A673 (cell line): ENCODE measurements at regions not wholly inside any gene's neighbourhood (a gene's known extent, or its start where the extent isn't known, plus 50 kb on each side); places are given as distances from the start of the nearest gene placed in this dataset.

Experiments
- BruUV-seq: library from RNA; stranded (reverse); fragments of 400-500 nt; replicated peaks from 2 replicates; lab custom pipeline; 2021; lab: Mats Ljungman, UMichigan
- CTCF ChIA-PET: fragments of 300-600 bp; sonication (Branson Sonifier 250); formaldehyde crosslinking; loops from one replicate; lab custom pipeline; 2022; ENCODE audit warnings: antibody characterized with exemption; lab: Charles Lee
- POLR2A ChIA-PET: fragments of 300-600 bp; sonication (Branson Sonifier 250); formaldehyde crosslinking; loops from one replicate; lab custom pipeline; 2022; ENCODE audit warnings: antibody characterized with exemption; ENCODE audit not compliant: low non-redundant PET; lab: Charles Lee
- DNase-seq: peaks from one replicate; pipeline ENCODE4 v3.0.0-alpha.2; 2015; ENCODE audit warnings: low spot score
- H3K27ac ChIP-seq: fragments of 200-600 bp; sonication (generic); 2 replicates; pipeline ENCODE4 v1.5.1; 2016; ENCODE audit warnings: mixed run types, low read depth, mild to moderate bottlenecking, mixed read lengths, antibody characterized with exemption, low read length; ENCODE audit not compliant: poor library complexity, severe bottlenecking
- H3K27me3 ChIP-seq: fragments of 200-600 bp; sonication (generic); replicated peaks from 2 replicates; pipeline ENCODE4 v1.6.1; 2017; ENCODE audit warnings: mixed run types, low read depth, mild to moderate bottlenecking, mixed read lengths, antibody characterized with exemption, low read length; ENCODE audit not compliant: insufficient read depth, poor library complexity
- H3K36me3 ChIP-seq: fragments of 200-600 bp; sonication (generic); 2 replicates; pipeline ENCODE4 v1.6.1; 2016; ENCODE audit warnings: mixed run types, mild to moderate bottlenecking, mixed read lengths, antibody characterized with exemption, low read length; ENCODE audit not compliant: insufficient read depth, poor library complexity, severe bottlenecking
- H3K4me1 ChIP-seq: fragments of 200-600 bp; sonication (generic); 2 replicates; pipeline ENCODE4 v1.6.1; 2017; ENCODE audit warnings: mixed run types, mild to moderate bottlenecking, mixed read lengths, antibody characterized with exemption, low read length; ENCODE audit not compliant: insufficient read depth, poor library complexity, severe bottlenecking
- H3K4me3 ChIP-seq: fragments of 200-600 bp; sonication (generic); 2 replicates; pipeline ENCODE4 v1.5.1; 2016; ENCODE audit warnings: low read depth, mixed run types, mild to moderate bottlenecking, mixed read lengths, low read length; ENCODE audit not compliant: poor library complexity, severe bottlenecking
- H3K9me3 ChIP-seq: fragments of 200-600 bp; sonication (generic); 2 replicates; pipeline ENCODE4 v1.6.1; 2016; ENCODE audit warnings: mixed run types, low read depth, mild to moderate bottlenecking, mixed read lengths, antibody characterized with exemption, low read length; ENCODE audit not compliant: poor library complexity, severe bottlenecking
- CTCF ChIP-seq: fragments of 300-800, 200-600 bp; sonication (generic); conservative IDR thresholded peaks from 2 replicates; pipeline ENCODE4 v1.5.1; 2017; ENCODE audit warnings: low read depth, mild to moderate bottlenecking, antibody characterized with exemption, low read length, moderate library complexity, mixed read lengths
- EZH2 ChIP-seq: fragments of 200-600 bp; sonication (generic); IDR thresholded peaks from 2 replicates; pipeline ENCODE4 v1.6.1; 2017; ENCODE audit warnings: borderline replicate concordance, low read depth, mild to moderate bottlenecking, mixed read lengths, antibody characterized with exemption, low read length; ENCODE audit not compliant: poor library complexity, severe bottlenecking
- intact Hi-C: fragments of 100-400 bp; cut with micrococcal nuclease; formaldehyde crosslinking; loops from one replicate; pipeline ENCODE4 v1.10.0; 2022; ENCODE audit not compliant: unreplicated experiment

- H3K27me3 ChIP-seq = no peaks in the 10 kb centered on the region
- no TSS peak for BruUV-seq
- no peak overlapping the region for H3K27ac ChIP-seq
Observed at GRCh38 chr1:96473791-96474434, 247.7 kb upstream of the PTBP2 start.

GRCh38 chr1:96474985-96475743 is 246.4 kb upstream of the PTBP2 start:
- BruUV-seq = no TSS peak
- DNase-seq = no peak
- intact Hi-C loops = loop anchor here (1.0 kb wide), 1 partner anchor 13 kb away; no protein-coding TSS in a partner anchor
- Histone ChIP-seq H3K27ac (no peak overlapping the region), H3K4me3 (no peak overlapping the region), H3K4me1 (no peaks in the 10 kb centered on the region), H3K36me3 (no peaks in the 10 kb centered on the region), H3K9me3 (no peaks in the 10 kb centered on the region), H3K27me3 (no peaks in the 10 kb centered on the region)
- CTCF ChIA-PET = no interaction called here
- TF ChIP-seq CTCF (no peak), EZH2 (no peak)
- POLR2A ChIA-PET = no interaction called here

More at GRCh38 chr1:96473791-96474434, 247.7 kb upstream of the PTBP2 start:
- no peaks in the 10 kb centered on the region for H3K4me1 ChIP-seq
- H3K9me3 ChIP-seq = no peaks in the 10 kb centered on the region
- H3K4me3 ChIP-seq = no peak overlapping the region
- H3K36me3 ChIP-seq = no peaks in the 10 kb centered on the region
- CTCF ChIA-PET = no interaction called here
- intact Hi-C loops = loop anchor here (1.0 kb wide), 1 partner anchor 12 kb away; no protein-coding TSS in a partner anchor
- no peak for DNase-seq
- TF ChIP-seq EZH2 (no peak), CTCF (no peak)
- POLR2A ChIA-PET = no interaction called here

- intact Hi-C loops = no loop called here
- no peak for TF ChIP-seq EZH2
- no peak for DNase-seq
- H3K27ac ChIP-seq = no peak overlapping the region
- no peaks in the 10 kb centered on the region for H3K9me3 ChIP-seq
- POLR2A ChIA-PET = no interaction called here
- CTCF ChIA-PET = no interaction called here
- H3K4me3 ChIP-seq = no peak overlapping the region
- H3K36me3 ChIP-seq = no peaks in the 10 kb centered on the region
- no TSS peak for BruUV-seq
- H3K4me1 ChIP-seq = no peaks in the 10 kb centered on the region
- H3K27me3 ChIP-seq = no peaks in the 10 kb centered on the region
Observed at GRCh38 chr1:96475903-96476302, 245.7 kb upstream of the PTBP2 start.
